ENCODE measurements at regions not wholly inside any gene's neighbourhood (a gene's known extent, or its start where the extent isn't known, plus 50 kb on each side); places are given as distances from the start of the nearest gene placed in this dataset.

- peak; percentile 18 to 29 for DNase-seq
These were observed 64.1 kb downstream of the ZNF641 start for GRCh38 chr12:48286665-48287064.

GRCh38 chr12:48285751-48286650 lies 64.7 kb downstream of the ZNF641 start:
- peak; percentile 10 to 24 for DNase-seq

GRCh38 chr12:48281811-48282210 lies 68.9 kb downstream of the ZNF641 start:
- peak; percentile 9 to 24 for DNase-seq

- no peak for DNase-seq
These were observed 70.1 kb downstream of the ZNF641 start for GRCh38 chr12:48280572-48280971.

- DNase-seq = no peak
These were observed 71.1 kb downstream of the ZNF641 start for GRCh38 chr12:48279601-48280000.

- peak; percentile 74 to 82 for DNase-seq
These were observed 71.6 kb downstream of the ZNF641 start for GRCh38 chr12:48279101-48279500.

- no peak for DNase-seq
These were observed 73.5 kb upstream of the OR10AD1 start for GRCh38 chr12:48276621-48277020.

GRCh38 chr12:48266826-48267225 lies 63.7 kb upstream of the OR10AD1 start:
- no peak for DNase-seq

- no peak for DNase-seq
These were observed 62.7 kb upstream of the OR10AD1 start for GRCh38 chr12:48265777-48266176.

GRCh38 chr12:48263617-48264016 lies 60.5 kb upstream of the OR10AD1 start:
- peak; percentile 40 to 56 for DNase-seq

GRCh38 chr12:48261773-48262172 lies 58.7 kb upstream of the OR10AD1 start:
- DNase-seq = no peak

Data from inflammatory macrophage (primary cell).